Stomach (tissue), 8 donors: ENCODE measurements at regions not wholly inside any gene's neighbourhood (a gene's known extent, or its start where the extent isn't known, plus 50 kb on each side); places are given as distances from the start of the nearest gene placed in this dataset.
"Not testable (repeated sequence)": the region's sequence is repeated elsewhere in the genome, so short reads cannot be mapped to it uniquely, and the experiment has no call there.

Source experiments
- DNase-seq, 2 donors: peaks; one replicate each; pipeline versions ENCODE4 v3.0.0 to v3.0.0-alpha.2; 2013 to 2019
- H3K27ac ChIP-seq, 5 donors: fragments of 200-600 bp in 4 of 5; sonication (generic) in 4 of 5; one replicate each; pipeline ENCODE4 v1.5.1; 2013 to 2019; ENCODE audit warnings: mild to moderate bottlenecking in 1 of 5, moderate library complexity in 1 of 5
- H3K27me3 ChIP-seq, 3 donors: fragments of 200-600 bp; sonication (generic); one replicate each; pipeline ENCODE4 v1.5.1; 2017 to 2019; ENCODE audit warnings: mixed run types in 1 of 3
- H3K36me3 ChIP-seq, 4 donors: fragments of 200-600 bp; sonication (generic); 1 replicate in 3 of 4; 2 replicates in 1 of 4; pipeline ENCODE4 v1.5.1; 2016 to 2019
- H3K4me1 ChIP-seq, 4 donors: fragments of 200-600 bp; sonication (generic); one replicate each; pipeline ENCODE4 v1.5.1; 2016 to 2019
- H3K4me3 ChIP-seq, 4 donors: fragments of 200-600 bp; sonication (generic) in 3 of 4; one replicate each; pipeline ENCODE4 v1.5.1; 2016 to 2019; ENCODE audit warnings: mild to moderate bottlenecking in 1 of 4
- H3K9me3 ChIP-seq, 4 donors: fragments of 200-600 bp; sonication (generic); one replicate each; pipeline ENCODE4 v1.5.1; 2016 to 2019
- EP300 ChIP-seq: sonication (generic); formaldehyde crosslinking; IDR thresholded peaks from one replicate; pipeline ENCODE4 v1.6.1; 2017; ENCODE audit warnings: antibody characterized with exemption
- POLR2A ChIP-seq, 4 donors: fragments of 450-650 bp; IDR thresholded peaks; one replicate each; pipeline ENCODE4 v1.6.1; 2016; ENCODE audit warnings: antibody characterized with exemption in 4 of 4, control low read depth in 2 of 4, mild to moderate bottlenecking in 1 of 4, moderate library complexity in 1 of 4
- POLR2AphosphoS5 ChIP-seq, 3 donors: sonication (generic); formaldehyde crosslinking; IDR thresholded peaks; one replicate each; pipeline ENCODE4 v1.6.1; 2016; ENCODE audit warnings: antibody characterized with exemption in 3 of 3
- WGBS, 5 donors: extraction: QIAGEN DNeasy Blood & Tissue Kit in 3 of 5; methylation state at CpG; one replicate each; pipeline versions ENCODE4 v1.1.5 to v1.1.7; 2013 to 2018; 5-methylcytosine and 5-hydroxymethylcytosine counted together
- intact Hi-C: fragments of 100-400 bp; cut with DNase I; formaldehyde crosslinking; loops from one replicate; pipeline ENCODE4 v1.15.1; 2023; ENCODE audit warnings: low total_unique reads
- TF ChIP-seq, protein P1 (sequence below), 7 experiments: fragments of 450-650 bp in 4 of 7; fragments of 200-600 bp in 3 of 7; sonication (generic) in 3 of 7; IDR thresholded peaks; one replicate each; pipeline ENCODE4 v1.5.1; 2016 to 2019; ENCODE audit warnings: antibody characterized with exemption in 7 of 7, control low read depth in 2 of 7, mild to moderate bottlenecking in 1 of 7
- donor health status: healthy with polysubstance abuse.
- donor health status: Bipolar disorder and iron deficiency.
- donor health status: healthy.

DNA sequence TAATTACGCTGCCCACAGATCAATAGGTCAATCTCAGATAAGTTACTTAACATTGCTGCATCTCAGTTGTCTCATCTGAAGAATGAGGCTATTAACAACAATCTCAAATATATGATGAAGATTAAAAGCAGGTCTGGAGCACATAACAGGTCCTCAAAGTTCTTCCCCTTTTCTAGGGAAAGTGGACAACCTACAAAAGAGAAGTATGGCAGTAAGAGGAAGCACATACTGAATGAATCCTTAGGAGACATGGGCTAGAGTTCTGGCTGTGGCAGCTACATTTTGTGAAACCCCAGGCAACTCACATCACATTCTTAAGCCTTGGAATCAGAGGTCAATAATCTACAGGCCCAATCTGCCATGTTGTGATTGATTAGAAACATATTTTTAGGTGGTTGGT, 180.6 kb downstream of the PCTP start:
- 61 to 81% (median 74%) methylated on average over 1 of the region's 1 CpG for WGBS, 5 donors
- Histone ChIP-seq H3K9me3 (peaks cover 0 to 5% (median 0%) of the 10 kb centered on the region in 4 donors), H3K27ac (no peak overlapping the region), H3K36me3 (no peaks in the 10 kb centered on the region), H3K4me1 (no peaks in the 10 kb centered on the region), H3K4me3 (no peak overlapping the region), H3K27me3 (no peaks in the 10 kb centered on the region)
- DNase-seq = no peak
- TF ChIP-seq, protein P1, sequence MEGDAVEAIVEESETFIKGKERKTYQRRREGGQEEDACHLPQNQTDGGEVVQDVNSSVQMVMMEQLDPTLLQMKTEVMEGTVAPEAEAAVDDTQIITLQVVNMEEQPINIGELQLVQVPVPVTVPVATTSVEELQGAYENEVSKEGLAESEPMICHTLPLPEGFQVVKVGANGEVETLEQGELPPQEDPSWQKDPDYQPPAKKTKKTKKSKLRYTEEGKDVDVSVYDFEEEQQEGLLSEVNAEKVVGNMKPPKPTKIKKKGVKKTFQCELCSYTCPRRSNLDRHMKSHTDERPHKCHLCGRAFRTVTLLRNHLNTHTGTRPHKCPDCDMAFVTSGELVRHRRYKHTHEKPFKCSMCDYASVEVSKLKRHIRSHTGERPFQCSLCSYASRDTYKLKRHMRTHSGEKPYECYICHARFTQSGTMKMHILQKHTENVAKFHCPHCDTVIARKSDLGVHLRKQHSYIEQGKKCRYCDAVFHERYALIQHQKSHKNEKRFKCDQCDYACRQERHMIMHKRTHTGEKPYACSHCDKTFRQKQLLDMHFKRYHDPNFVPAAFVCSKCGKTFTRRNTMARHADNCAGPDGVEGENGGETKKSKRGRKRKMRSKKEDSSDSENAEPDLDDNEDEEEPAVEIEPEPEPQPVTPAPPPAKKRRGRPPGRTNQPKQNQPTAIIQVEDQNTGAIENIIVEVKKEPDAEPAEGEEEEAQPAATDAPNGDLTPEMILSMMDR (IDR thresholded peaks at IDR 0.05) = no peak
- TF ChIP-seq POLR2A (IDR thresholded peaks at IDR 0.05) = no peak
- TF ChIP-seq POLR2AphosphoS5 (IDR thresholded peaks at IDR 0.05) = no peak
- no peak for TF ChIP-seq EP300
- intact Hi-C loops = no loop called here

DNA sequence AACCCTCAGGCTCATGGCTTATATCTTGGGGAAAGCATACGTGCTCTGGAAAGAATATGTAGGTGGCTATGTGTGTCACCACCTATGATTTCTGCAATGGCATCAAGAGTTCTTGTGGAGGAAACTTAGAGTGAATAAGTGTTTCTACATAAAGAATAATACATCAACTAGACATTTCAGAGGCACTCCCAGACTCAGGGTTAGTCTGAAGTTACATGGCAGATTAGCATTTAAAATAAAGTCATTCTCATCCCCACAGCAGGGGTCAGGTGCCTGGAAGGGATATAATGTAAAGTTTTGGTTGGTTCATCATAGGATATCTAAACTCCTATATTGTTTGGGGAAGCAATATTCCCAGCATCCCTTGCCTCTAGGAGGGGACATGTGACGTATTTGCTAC, 182.1 kb downstream of the PCTP start:
- no peak for TF ChIP-seq POLR2A (IDR thresholded peaks at IDR 0.05)
- TF ChIP-seq EP300 = no peak
- no peak for TF ChIP-seq POLR2AphosphoS5 (IDR thresholded peaks at IDR 0.05)
- TF ChIP-seq, protein P1 (IDR thresholded peaks at IDR 0.05) = no peak
- H3K4me3 ChIP-seq = no peak overlapping the region
- H3K27me3 ChIP-seq = no peaks in the 10 kb centered on the region
- H3K4me1 ChIP-seq = no peaks in the 10 kb centered on the region
- 76 to 89% (median 85%) methylated on average over 2 of the region's 2 CpGs for whole genome bisulfite sequencing, 5 donors
- intact Hi-C loops = no loop called here
- H3K27ac ChIP-seq = no peak overlapping the region
- peaks cover 0 to 5% (median 0%) of the 10 kb centered on the region in 4 donors for H3K9me3 ChIP-seq
- H3K36me3 ChIP-seq = no peaks in the 10 kb centered on the region
- DNase-seq = no peak

DNA sequence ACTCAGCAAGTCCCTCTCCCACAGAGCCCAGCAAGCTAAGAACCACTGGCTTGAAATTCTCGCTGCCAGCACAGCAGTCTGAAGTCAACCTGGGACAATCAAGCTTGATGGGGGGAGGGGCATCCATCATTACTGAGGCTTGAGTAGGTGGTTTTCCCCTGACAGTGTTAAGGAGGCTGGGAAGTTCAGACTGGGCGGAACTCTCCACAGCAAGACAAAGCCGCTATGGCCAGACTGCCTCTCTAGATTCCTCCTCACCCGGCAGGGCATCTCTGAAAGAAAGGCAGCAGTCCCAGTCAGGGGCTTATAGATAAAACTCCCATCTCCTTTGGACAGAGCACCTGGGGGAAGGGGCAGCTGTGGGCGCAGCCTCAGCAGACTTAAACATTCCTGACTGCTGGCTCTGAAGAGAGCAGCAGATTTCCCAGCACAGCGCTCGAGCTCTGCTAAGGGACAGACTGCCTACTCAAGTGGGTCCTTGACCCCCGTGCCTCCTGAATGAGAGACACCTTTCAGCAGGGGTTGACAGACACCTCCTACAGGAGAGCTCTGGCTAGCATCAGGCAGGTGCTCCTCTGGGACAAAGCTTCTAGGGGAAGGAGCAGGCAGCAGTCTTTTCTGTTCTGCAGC, 188.4 kb downstream of the PCTP start:
- intact Hi-C loops, DNase-seq, H3K4me1 ChIP-seq, H3K4me3 ChIP-seq, H3K27ac ChIP-seq, H3K36me3 ChIP-seq: not testable (repeated sequence)
- 28 to 51% (median 48%) methylated on average over 4 to 8 of the region's 8 CpGs for WGBS, 5 donors
- Histone ChIP-seq H3K27me3 (peaks cover 0 to 11% (median 0%) of the 10 kb centered on the region in 3 donors), H3K9me3 (peaks cover 0 to 17% (median 0%) of the 10 kb centered on the region in 4 donors)

DNA sequence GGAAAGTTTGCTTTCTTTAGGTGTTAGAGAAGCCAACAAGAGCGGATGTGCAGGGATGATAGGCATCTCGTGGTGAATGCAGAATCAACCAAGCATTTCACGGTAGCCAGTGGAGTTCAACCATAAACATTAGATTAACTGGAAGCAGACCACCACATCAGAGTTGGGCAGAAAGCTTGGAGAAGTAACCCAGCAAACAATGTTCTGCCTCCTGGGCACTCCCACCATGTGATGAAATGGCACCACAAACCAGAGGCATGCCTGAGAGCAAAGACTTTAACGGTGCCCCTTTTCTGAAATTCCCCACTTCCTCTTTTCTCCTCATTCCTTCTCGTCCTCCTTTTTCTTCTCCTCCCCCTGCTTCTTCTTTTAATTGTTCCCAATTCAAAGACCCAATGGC, 193.5 kb upstream of the ANKFN1 start:
- Histone ChIP-seq H3K4me3 (no peak overlapping the region), H3K27me3 (no peaks in the 10 kb centered on the region), H3K4me1 (peaks cover 0 to 3% (median 0%) of the 10 kb centered on the region in 4 donors), H3K9me3 (no peaks in the 10 kb centered on the region), H3K36me3 (no peaks in the 10 kb centered on the region), H3K27ac (no peak overlapping the region)
- no peak for DNase-seq
- WGBS, 5 donors = 63 to 77% (median 70%) methylated on average over 5 of the region's 5 CpGs
- TF ChIP-seq POLR2A (IDR thresholded peaks at IDR 0.05) (no peak), POLR2AphosphoS5 (IDR thresholded peaks at IDR 0.05) (no peak), EP300 (no peak)
- TF ChIP-seq, protein P1 (IDR thresholded peaks at IDR 0.05) = no peak
- intact Hi-C loops = no loop called here

DNA sequence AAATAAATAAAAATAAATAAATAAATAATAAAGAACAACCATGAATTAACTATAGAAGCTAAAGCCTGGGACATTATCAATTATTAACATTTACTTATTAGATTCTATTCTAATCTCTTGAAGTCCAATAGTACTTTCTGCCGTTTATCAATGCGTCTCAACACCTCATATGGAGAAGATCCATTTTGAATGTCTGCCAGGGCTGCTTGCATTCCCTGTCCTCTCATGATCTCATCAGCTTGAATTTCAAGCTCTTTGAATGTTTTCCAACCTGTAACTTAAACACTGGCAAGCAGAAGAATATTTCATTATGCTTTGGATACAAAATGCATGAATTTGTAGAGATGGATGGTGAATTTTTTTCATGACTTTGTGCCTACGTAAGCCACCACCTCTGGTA, 191.9 kb upstream of the ANKFN1 start:
- Histone ChIP-seq H3K4me3 (no peak overlapping the region), H3K36me3 (no peaks in the 10 kb centered on the region), H3K4me1 (peaks cover 0 to 3% (median 0%) of the 10 kb centered on the region in 4 donors), H3K27me3 (no peaks in the 10 kb centered on the region), H3K9me3 (no peaks in the 10 kb centered on the region), H3K27ac (no peak overlapping the region)
- 70 to 88% (median 75%) methylated on average over 3 of the region's 3 CpGs for WGBS, 5 donors
- no peak for TF ChIP-seq POLR2AphosphoS5 (IDR thresholded peaks at IDR 0.05)
- no peak for TF ChIP-seq POLR2A (IDR thresholded peaks at IDR 0.05)
- no peak for TF ChIP-seq EP300
- TF ChIP-seq, protein P1 (IDR thresholded peaks at IDR 0.05) = no peak
- DNase-seq = peak in 1 of 2 donors; percentile 2
- intact Hi-C loops = no loop called here
